ENCODE measurements at regions not wholly inside any gene's neighbourhood (a gene's known extent, or its start where the extent isn't known, plus 50 kb on each side); places are given as distances from the start of the nearest gene placed in this dataset.

DNA sequence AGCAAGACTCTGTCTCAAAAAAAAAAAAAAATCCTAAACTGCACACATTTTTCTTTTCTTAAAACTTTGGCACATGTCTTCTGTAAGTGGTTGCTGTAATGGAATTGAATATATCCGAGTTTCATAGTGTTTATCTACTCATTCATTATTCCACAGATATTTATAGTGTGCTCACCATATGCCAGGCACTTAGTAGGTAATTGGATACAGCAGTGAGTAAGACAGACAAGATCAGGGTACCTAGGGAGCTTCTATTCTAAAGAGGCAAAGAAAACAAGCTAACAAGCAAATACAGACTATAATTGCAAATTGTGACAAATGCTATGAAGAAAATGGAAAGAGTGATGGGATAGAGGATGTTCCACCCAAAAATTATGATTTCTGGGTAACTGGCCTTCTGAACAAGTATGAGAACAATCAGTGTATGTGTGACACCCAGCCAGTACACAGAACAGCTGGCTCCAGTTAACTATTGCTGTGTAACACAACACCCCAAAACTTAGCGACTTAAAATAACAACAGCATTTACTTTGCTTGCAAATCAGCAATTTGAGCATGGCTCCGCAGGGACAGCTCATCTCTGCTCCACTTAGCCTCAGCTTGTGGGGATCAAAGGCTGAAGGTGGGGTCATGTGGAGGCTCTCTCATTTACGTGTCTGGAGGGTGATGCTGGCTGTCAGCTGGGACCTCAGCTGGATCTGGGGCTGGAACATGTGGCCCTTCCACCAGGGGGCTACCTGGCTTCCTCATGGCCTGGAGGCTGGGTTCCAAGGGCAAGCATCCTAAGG, 224.9 kb downstream of the INSIG2 start:
- no peak for DNase-seq

DNA sequence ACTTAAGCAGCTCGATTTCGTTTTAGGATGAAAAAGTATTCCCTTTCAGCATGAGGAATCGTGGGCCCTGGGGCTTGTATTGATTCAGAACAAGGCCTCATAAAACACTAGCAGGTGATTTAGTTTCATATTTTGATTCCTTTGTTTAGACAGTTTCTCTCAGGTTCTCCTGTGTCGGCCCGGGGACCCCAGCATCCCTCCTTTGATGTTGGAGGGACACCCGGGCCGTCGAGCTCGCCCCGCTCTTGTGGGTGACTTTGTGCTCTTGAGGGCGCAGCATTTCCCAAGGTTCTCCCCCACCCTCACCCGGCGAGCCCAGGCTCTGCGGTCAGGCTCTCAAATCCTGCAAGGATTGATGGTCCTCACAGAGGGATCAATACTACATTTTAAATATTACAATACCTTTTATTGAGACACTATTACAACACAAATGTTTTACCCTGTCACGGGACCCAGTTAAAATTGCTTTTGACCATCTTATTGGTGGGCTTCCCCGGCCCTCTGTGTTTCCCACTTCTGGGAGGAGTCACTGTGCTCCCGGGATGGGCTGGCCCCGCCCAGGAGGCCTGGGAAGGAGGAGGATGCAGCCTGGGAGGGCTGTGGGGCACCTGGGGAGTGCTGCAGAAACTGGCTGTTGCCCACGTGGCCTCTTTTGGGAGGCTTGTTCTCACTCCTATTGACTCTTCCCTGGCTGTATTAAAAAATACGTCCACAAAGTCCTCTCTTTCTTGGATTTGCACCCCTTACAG, 222.6 kb downstream of the INSIG2 start:
- no peak for DNase-seq

DNA sequence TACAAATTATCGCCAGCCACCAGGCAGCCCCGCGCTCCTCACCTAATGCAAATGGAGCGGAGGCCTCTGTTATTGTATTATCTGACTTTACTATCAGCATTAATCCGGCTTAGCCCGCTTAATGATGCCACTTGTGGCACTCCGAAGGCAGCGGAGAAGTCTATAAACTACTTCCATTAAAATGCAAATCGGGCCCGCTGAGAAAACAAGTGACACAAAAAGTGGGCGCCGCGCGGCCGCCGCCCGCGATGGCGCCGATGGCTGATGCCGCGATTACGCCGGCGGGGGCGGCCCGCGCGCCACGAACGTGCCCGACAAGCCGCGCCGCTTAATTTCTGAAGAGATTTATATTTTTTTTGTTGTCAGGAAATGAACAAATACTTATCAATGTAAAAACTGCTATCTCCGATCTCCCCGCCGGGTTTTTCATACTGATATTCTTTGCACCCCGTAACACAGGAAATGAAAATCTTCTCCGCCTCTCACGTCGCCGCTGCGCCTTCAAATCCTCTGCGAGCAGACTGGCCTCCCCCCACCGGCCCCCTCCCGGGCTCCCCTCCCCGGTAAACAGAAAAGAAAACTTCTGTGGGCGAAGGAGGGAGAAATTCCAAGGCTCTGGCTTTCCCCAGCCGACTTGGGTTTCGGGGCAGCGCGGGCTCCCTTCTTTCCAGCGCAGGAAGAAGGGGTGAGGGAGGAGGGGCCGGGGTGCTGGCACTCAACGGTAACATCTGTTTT, 221.8 kb downstream of the INSIG2 start:
- peak; percentile 29 to 90 (median 54) for DNase-seq

DNA sequence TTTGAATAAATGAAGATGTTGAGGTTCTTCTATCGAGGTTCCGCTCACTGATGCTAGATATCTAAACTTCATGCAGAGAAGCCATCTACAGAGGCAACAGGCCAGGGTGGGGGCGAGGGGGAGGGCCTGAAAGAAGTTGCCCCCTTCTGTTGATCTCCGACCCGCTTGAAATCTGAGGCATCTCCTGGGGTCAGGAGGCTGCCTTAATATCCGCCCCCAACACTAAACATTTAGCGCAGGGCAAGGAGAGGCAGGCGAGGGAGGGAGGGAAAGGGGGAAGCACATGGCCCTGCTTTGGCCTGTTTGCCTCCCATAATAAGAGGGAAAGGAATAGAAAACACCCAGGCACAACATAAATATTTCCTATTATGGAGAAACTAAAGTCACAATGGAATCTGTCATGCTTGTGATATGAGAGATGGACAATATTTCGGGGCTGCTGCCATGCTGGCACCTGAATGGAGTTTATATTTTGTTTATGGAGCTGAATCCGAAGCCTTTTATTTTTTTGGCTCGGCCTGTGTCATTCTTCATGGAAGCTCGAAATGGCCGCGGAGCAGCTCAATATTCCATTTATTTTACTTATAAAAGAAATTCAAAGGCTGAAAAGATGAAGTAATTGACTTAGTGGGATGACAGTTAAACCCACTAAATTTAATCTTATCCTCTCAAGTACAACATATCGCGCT, 221.1 kb downstream of the INSIG2 start:
- DNase-seq = no peak

DNA sequence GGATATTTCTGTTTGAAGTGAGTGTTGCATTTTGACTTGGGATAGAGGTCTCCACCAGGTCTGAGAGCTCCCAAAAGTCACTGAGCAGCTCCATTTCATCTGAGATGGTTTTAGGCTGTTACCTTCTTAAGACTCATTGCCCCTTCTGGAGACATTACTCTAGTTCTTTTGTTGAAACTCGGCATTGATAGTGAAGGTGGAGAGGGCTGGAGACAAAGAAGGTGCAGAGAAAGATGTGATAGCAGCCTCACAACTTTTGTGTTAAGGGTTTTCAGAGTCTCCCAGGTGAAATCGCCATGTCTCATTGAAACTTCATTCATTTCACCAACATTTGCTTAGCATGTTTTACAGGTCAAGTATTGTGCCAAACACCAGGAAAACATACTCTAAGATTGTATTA, 219.6 kb downstream of the INSIG2 start:
- DNase-seq = no peak

DNA sequence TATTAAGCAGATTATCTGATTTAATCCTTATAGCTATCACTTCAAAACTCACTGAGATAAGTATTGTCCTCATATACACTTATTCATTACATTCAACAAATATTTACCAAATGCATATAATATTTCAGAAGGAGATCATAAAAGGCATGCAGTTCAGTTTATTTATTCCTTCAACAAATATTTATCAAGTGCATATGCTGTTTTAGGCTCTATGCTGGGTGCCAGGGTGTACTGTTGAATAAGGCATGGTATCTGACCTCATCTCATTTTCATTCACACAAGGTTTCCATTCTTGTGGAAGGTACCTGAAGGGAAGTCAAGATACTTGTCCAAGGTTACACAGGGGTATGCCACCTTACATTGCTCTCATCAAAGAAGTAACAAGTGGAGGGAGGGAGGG, 213.0 kb downstream of the INSIG2 start:
- no peak for DNase-seq

DNA sequence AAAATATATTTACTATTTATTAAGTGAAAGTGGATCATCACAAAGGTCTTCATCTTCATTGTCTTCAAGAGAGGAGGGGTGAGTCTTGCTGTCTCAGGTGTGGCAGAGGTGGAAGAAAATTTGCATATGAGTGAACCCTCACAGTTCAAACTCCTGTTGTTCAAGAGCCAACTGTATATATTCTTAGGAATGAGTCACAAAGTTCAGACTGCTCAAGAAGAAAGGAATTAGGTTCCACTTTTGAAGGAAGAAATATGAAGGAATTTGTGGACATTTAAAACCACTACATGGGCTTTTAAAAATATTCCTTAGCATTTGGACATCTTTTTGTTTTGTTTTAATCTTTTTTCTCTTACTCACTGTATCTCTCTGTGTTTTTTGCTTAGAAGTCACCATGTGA, 212.6 kb downstream of the INSIG2 start:
- DNase-seq = no peak

DNA sequence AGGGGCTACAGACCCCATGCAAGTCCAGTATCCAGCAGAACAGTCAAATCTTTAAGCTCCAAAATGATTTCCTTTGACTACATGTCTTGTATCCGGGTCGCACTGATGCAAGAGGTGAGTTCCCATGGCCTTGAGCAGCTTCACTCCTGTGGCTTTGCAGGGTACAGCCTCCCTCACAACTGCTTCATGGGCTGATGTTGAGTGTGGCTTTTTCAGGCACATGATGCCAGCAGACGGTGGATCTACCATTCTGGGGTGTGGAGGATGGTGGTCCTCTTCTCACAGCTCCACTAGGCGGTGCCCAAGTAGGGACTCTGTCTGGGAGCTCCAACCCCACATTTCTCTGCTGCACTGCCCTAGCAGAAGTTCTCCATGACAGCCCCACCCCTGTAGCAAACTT, 208.4 kb downstream of the INSIG2 start:
- DNase-seq = no peak

DNA sequence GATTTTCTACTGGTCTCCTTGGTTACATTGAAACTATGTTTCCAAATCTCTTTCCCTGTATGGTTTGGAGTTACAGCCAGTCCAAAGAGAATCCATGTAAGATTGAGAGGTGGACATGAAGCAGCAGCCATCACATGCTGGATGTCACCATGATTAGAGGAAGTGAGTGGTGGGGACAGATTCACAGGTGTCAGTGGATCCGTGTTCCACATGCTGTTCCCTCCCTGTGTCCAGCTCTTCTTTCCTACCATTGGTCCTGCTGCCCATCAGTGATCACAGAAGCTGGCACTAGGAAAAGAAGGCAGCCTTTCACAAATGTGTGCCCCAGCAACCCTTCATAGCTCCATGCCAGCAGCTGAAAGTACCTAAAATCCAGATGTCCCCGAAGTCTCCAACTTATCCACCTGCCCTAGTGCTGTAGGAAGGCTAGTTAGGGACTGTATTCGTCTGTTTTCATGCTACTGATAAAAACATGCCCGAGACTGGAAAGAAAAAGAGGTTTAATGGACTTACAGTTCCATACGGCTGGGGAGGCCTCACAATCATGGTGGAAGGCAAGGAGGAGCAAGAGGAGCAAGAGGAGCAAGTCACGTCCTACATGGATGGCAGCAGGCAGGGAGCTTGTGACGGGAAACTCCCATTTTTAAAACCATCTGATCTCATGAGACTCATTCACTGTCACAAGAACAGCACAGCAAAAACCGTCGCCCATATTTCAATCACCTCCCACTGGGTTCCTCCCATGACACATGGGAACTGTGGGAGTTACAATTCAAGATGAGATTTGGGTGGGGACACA, 207.5 kb downstream of the INSIG2 start:
- no peak for DNase-seq

DNA sequence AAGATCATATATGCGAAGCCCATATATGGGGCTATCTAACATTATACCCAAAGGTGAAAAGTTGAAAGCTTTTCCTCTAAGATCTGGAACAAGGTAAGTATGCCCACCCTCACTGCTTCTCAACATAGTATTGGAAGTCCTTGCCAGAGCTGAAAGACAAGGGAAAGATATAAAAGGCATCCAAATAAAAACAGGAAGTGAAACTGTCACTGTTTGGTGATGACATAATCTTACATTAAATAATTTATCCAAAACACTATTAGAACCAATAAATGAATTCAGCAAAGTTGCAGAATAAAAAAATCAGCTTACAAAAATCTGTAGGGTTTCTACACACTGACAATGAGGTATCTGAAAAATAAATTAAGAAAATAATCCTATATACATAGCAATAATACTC, 205.8 kb downstream of the INSIG2 start:
- DNase-seq = no peak

DNA sequence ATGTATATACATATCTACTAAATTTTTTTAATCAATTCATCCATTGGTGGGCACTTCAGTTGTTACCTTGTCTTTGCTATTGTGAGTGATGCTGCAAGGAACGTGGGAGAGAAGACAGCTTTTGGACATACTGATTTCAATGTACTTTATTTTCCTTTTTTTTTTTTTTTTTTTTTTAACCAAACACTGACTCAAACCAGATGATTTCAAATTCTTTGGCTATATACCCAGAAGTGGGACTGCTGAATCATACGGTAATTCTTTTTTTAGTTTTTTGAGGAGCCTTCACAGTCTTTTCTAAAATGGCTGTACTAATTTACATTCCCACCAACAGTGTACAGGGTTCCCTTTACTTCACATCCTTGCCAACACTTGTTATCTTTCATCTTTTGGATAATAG, 204.7 kb downstream of the INSIG2 start:
- DNase-seq = no peak

DNA sequence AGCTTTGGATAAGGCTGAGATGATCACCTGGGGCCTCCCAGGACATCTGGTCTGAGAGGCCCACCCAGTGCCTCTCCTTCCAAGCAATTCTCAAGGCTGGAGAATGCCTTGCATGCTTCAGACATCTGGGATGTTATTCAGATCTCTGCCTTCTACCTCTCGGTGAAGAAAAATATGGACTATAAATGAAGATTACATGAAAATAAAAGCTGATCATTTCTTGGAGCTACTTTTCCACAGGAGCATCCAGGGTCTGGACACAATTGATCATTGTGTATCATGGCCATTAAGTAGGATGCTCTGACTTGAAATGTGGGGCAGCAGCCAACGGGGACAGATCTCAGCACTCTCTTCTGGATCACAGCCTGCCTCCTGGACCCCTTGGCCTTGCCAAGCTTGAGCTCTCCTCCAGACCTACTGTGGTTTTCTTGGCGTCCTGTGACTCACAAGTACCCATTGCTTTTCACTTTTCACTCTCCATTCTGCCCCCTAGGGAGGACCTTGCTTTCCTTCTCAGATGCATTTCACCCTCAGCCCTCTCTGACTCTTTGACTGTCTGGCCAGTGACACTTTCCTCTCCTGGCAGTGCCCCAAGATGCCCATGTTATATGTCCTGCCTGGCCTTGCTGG, 203.1 kb downstream of the INSIG2 start:
- DNase-seq = no peak

DNA sequence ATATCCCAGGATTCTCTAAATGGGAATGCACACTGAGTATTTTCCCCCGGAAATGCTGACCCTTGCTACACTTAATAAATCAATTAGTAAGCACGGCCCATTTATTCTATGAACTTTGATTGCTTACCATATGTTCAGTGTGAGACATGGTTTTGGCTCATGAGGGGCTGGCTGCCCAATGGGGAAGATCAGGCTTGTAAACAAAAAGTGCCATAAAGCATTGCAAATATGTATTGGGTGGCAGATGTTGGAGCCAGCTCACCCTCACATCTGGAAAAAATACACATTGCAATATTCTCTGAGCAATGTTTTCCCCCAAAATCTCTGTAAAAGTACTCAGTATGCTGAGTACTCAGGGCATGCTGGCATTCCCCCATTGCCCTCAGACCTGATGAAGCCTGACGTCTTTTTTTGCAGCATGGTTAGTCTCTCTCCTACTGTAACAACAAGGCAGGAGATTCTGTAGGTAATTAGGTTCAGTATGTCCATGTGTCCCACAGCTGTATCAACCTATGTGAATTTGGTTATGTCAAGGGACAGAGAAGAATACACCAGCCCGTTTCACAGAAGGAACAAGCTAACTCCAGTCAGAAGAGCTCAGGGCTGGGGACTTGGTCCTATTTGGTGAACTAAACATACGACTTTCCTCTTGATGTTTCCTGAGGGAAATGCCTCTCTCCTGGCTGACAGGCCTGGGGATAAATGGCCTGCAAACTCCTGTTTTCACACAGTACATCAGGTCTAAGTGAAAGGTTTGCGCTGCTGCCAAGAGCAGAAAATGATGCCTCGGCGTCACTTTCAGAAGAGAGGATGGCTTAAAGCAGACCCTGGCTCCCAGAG, 202.4 kb downstream of the INSIG2 start:
- DNase-seq = no peak

DNA sequence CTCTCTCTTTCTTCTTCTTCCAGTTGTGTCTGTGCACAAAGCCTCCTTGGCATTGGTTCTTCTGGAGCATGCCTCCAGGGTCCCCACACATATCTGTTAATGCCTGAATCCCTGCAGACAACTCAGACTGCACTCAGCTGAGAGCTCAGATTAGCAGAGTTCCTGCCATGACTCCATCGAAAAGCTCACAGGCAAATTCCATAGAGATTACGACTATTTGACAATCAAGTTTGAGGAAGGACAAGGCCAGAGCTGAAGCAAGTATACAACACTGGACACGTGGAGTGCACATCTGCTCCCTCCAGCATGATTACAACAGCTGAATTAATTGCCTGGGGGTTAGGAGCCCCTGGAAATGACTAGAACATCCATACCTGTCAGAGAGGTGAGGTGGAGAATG, 190.7 kb downstream of the INSIG2 start:
- DNase-seq = no peak

DNA sequence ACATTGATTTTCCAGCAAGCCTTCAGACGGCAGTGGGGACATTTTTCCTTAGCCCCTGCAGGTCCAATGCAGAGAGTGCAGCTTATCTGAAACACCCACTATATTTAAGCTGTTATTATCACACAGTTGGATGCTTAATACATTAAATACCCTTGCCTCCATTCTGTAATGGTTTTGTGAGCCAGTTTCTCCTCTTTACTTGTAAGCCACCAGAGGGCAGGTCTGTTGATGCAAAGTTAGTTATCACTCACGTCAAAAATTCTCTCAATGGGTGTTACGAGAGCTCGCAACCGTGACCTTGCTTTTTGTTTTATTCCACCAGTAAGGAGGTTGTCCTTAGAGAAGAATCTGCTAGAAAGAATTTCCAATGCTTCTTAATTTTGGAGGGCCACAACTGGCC, 189.8 kb downstream of the INSIG2 start:
- DNase-seq = no peak

DNA sequence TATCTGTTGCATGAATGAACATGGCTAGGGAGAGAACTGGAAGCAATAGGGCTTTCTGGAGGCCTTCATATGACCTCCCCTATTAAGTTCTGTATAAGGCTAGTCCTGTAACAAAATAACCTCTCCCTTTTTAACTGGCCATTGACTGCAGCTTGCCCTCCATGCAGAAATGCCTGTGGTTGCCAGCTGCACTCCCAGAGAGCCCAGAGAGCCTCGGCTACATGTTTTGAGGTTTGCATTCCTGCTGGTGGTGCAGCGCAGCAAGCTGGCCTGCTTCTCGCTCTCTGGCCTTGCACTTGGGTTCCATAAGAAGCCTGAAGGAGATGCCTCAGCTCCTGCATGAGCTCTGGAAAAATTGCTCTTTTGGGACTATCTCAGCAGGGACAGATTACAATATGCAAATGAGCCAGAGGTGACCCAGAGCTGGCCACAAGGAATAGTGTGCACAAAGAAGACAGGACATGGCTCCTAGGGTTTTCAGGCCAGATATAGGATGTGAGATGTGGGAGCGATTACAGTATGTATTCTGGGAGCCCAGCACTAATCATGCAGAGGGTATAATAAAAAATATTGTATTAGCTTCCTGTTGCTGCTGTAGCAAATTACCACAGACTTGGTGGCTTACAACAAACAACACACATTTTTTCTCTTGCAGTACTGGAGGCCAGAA, 186.7 kb downstream of the INSIG2 start:
- no peak for DNase-seq

DNA sequence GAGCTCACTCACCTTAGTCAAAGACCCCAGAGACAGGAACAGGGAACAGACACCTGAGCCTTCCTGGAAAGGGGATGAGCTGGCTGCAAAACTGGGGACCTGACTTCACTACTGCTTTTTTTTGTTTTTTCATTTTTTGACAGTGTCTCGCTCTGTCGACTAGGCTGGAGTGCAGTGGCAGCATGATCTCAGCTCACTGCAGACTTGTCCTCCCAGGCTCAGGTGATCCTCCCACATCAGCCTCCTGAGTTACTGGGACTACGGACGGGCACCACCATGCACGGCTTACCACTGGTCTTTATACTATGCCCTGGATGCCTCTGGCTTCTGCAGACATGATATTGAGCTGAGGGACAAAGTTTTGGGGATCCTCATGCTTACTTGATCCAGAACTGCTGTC, 184.1 kb downstream of the INSIG2 start:
- no peak for DNase-seq

DNA sequence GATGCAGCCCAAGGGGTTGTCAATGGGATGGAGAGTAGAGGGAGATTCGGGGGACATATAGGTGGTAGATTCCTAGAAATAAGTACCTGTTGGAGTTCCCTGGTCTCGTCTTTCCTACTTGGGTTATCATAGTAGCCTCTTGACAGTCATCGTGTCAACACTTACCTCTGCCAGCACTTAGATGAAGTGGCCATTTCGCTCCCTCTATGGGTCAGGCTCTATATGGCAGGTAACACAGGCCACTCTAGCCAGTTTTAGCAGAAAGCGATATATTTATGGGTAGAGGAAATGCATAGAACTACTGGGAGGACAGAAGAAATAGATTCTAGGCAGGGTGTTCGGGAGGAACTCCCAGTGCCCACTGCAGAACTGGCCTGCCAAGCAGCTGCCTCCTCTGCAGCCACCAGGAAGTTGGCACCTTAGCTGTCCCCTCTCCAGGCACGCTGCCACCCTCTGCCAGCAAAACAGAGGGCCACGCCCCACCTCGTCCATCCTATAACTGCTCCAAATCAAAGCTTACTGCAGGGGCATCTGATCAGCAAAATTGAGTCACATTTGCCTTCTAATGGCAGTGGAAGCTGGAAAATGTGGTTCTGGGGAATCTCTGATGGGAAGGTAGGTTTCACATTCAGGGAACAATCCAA, 181.3 kb downstream of the INSIG2 start:
- DNase-seq = no peak

DNA sequence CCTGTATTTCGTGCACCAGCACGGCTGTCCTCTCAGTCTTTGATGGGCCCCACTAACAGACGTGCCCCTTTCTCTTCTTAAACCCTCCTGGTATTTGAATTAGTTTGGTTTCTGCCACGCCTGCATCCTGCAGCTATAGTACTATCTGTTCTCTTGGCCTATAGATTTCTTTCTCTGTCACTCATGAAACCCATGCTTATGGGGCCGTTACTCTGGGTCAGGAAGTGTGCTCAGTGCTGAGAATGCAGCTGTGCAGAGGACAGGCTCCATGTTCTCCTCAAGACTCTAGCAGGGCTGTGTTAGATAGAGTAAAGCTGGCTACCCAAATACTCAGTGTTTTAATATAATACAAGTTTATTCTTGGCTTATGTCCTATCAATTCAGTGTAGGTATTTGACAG, 180.0 kb downstream of the INSIG2 start:
- no peak for DNase-seq

Measured in T-helper 2 cell (primary cell).